Activated CD8-positive, alpha-beta T cell treated with anti-CD3 and anti-CD28 coated beads, Interleukin-2, amount 10 ng/mL, durations not matched to agents 7 days and 5 days (primary cell): ENCODE measurements at regions not wholly inside any gene's neighbourhood (a gene's known extent, or its start where the extent isn't known, plus 50 kb on each side); places are given as distances from the start of the nearest gene placed in this dataset.
"Not testable (repeated sequence)": the region's sequence is repeated elsewhere in the genome, so short reads cannot be mapped to it uniquely, and the experiment has no call there.

Experiments used
- ATAC-seq: fragments of 150-1000 bp; cut with Tn5 transposase; one replicate; pipeline ENCODE4 v1.10.0; 2021; ENCODE audit warnings: moderate library complexity
- CTCF ChIA-PET: fragments of 350-600 bp; sonication (Branson Sonifier 250); formaldehyde crosslinking; loops from one replicate; lab custom pipeline; 2021; ENCODE audit warnings: antibody characterized with exemption; lab: Charles Lee
- POLR2A ChIA-PET: fragments of 350-600 bp; sonication (Branson Sonifier 250); formaldehyde crosslinking; loops from one replicate; lab custom pipeline; 2021; ENCODE audit warnings: antibody characterized with exemption; lab: Charles Lee
- DNase-seq: peaks from one replicate; pipeline ENCODE4 v3.0.0-alpha.2; 2020
- H3K27ac Mint-ChIP-seq: one replicate; pipeline ENCODE4 v1.8.0; 2021; ENCODE audit warnings: mild to moderate bottlenecking, mixed read lengths
- H3K27me3 Mint-ChIP-seq: one replicate; pipeline ENCODE4 v1.8.0; 2021; ENCODE audit warnings: low read depth, mixed read lengths
- H3K36me3 Mint-ChIP-seq: one replicate; pipeline ENCODE4 v1.8.0; 2021; ENCODE audit warnings: low read depth, mixed read lengths
- H3K4me1 Mint-ChIP-seq: one replicate; pipeline ENCODE4 v1.8.0; 2021; ENCODE audit warnings: low read depth, mixed read lengths
- H3K4me3 Mint-ChIP-seq: one replicate; pipeline ENCODE4 v1.8.0; 2021; ENCODE audit warnings: mild to moderate bottlenecking, mixed read lengths
- H3K9me3 Mint-ChIP-seq: one replicate; pipeline ENCODE4 v1.8.0; 2022; ENCODE audit warnings: mixed read lengths; ENCODE audit not compliant: insufficient read depth

- H3K4me1 Mint-ChIP-seq, POLR2A ChIA-PET, H3K27me3 Mint-ChIP-seq, H3K9me3 Mint-ChIP-seq, ATAC-seq, H3K36me3 Mint-ChIP-seq, H3K27ac Mint-ChIP-seq, CTCF ChIA-PET, DNase-seq, H3K4me3 Mint-ChIP-seq: not testable (repeated sequence)
Observed at GRCh38 chr14:40216408-40216807, 784.2 kb upstream of the FBXO33 start.

GRCh38 chr14:40213701-40214100 is 781.5 kb upstream of the FBXO33 start:
- peaks cover 8% of the 10 kb centered on the region for H3K9me3 Mint-ChIP-seq
- POLR2A ChIA-PET: no interaction called here
- no peak overlapping the region for H3K4me3 Mint-ChIP-seq
- H3K36me3 Mint-ChIP-seq: no peaks in the 10 kb centered on the region
- CTCF ChIA-PET: no interaction called here
- ATAC-seq (no peak), DNase-seq (no peak)
- no peaks in the 10 kb centered on the region for H3K27me3 Mint-ChIP-seq
- H3K4me1 Mint-ChIP-seq: no peaks in the 10 kb centered on the region
- H3K27ac Mint-ChIP-seq: no peak overlapping the region

- ATAC-seq (no peak), DNase-seq (no peak)
- Mint-ChIP-seq H3K4me3 (no peak overlapping the region), H3K36me3 (no peaks in the 10 kb centered on the region), H3K27me3 (no peaks in the 10 kb centered on the region), H3K9me3 (no peaks in the 10 kb centered on the region), H3K27ac (no peak overlapping the region), H3K4me1 (no peaks in the 10 kb centered on the region)
- ChIA-PET CTCF (no interaction called here), POLR2A (no interaction called here)
Observed at GRCh38 chr14:40204441-40205175, 772.4 kb upstream of the FBXO33 start.

GRCh38 chr14:40199101-40199500 is 766.9 kb upstream of the FBXO33 start:
- H3K27me3 Mint-ChIP-seq: no peaks in the 10 kb centered on the region
- POLR2A ChIA-PET: no interaction called here
- H3K4me3 Mint-ChIP-seq: no peak overlapping the region
- CTCF ChIA-PET: no interaction called here
- no peaks in the 10 kb centered on the region for H3K9me3 Mint-ChIP-seq
- ATAC-seq (no peak), DNase-seq (no peak)
- H3K27ac Mint-ChIP-seq: no peak overlapping the region
- no peaks in the 10 kb centered on the region for H3K4me1 Mint-ChIP-seq
- H3K36me3 Mint-ChIP-seq: no peaks in the 10 kb centered on the region

- CTCF ChIA-PET: no interaction called here
- Mint-ChIP-seq H3K4me3 (no peak overlapping the region), H3K9me3 (no peaks in the 10 kb centered on the region), H3K4me1 (no peaks in the 10 kb centered on the region), H3K27me3 (no peaks in the 10 kb centered on the region), H3K36me3 (no peaks in the 10 kb centered on the region), H3K27ac (no peak overlapping the region)
- POLR2A ChIA-PET: no interaction called here
- ATAC-seq (no peak), DNase-seq (no peak)
Observed at GRCh38 chr14:40197344-40197743, 765.1 kb upstream of the FBXO33 start.

GRCh38 chr14:40188006-40188405 is 755.8 kb upstream of the FBXO33 start:
- Mint-ChIP-seq H3K27me3 (no peaks in the 10 kb centered on the region), H3K4me1 (no peaks in the 10 kb centered on the region), H3K27ac (no peak overlapping the region), H3K4me3 (no peak overlapping the region), H3K36me3 (no peaks in the 10 kb centered on the region), H3K9me3 (peaks cover 5% of the 10 kb centered on the region)
- DNase-seq (no peak), ATAC-seq (no peak)
- CTCF ChIA-PET: no interaction called here
- POLR2A ChIA-PET: no interaction called here

- POLR2A ChIA-PET: no interaction called here
- no peaks in the 10 kb centered on the region for H3K27me3 Mint-ChIP-seq
- no peak for ATAC-seq
- H3K27ac Mint-ChIP-seq: no peak overlapping the region
- H3K4me1 Mint-ChIP-seq: no peaks in the 10 kb centered on the region
- H3K36me3 Mint-ChIP-seq: no peaks in the 10 kb centered on the region
- no peak overlapping the region for H3K4me3 Mint-ChIP-seq
- peaks cover 12% of the 10 kb centered on the region for H3K9me3 Mint-ChIP-seq
- no peak for DNase-seq
- CTCF ChIA-PET: no interaction called here
Observed at GRCh38 chr14:40164083-40164482, 731.9 kb upstream of the FBXO33 start.

GRCh38 chr14:40139657-40140056 is 707.4 kb upstream of the FBXO33 start:
- CTCF ChIA-PET: no interaction called here
- Mint-ChIP-seq H3K27me3 (no peaks in the 10 kb centered on the region), H3K27ac (no peak overlapping the region), H3K4me3 (no peak overlapping the region), H3K9me3 (peaks cover 6% of the 10 kb centered on the region), H3K36me3 (no peaks in the 10 kb centered on the region), H3K4me1 (no peaks in the 10 kb centered on the region)
- DNase-seq: no peak
- POLR2A ChIA-PET: no interaction called here
- ATAC-seq: no peak

- Mint-ChIP-seq H3K27me3 (no peaks in the 10 kb centered on the region), H3K4me1 (no peaks in the 10 kb centered on the region), H3K4me3 (no peak overlapping the region), H3K27ac (no peak overlapping the region), H3K9me3 (peaks cover 14% of the 10 kb centered on the region), H3K36me3 (no peaks in the 10 kb centered on the region)
- DNase-seq (no peak), ATAC-seq (no peak)
- ChIA-PET CTCF (no interaction called here), POLR2A (no interaction called here)
Observed at GRCh38 chr14:40133463-40133862, 701.2 kb upstream of the FBXO33 start.

- ChIA-PET CTCF (no interaction called here), POLR2A (no interaction called here)
- DNase-seq: no peak
- Mint-ChIP-seq H3K9me3 (peaks cover 14% of the 10 kb centered on the region), H3K36me3 (no peaks in the 10 kb centered on the region), H3K4me3 (no peak overlapping the region), H3K27ac (no peak overlapping the region), H3K4me1 (no peaks in the 10 kb centered on the region), H3K27me3 (no peaks in the 10 kb centered on the region)
- no peak for ATAC-seq
Observed at GRCh38 chr14:40129159-40129558, 696.9 kb upstream of the FBXO33 start.

GRCh38 chr14:40123816-40124215 is 691.6 kb upstream of the FBXO33 start:
- ChIA-PET POLR2A (no interaction called here), CTCF (interaction anchor here (1.2 kb wide), 1 partner anchor 49 kb away, joined by 4 read pairs; no protein-coding TSS in a partner anchor)
- H3K9me3 Mint-ChIP-seq: peaks cover 2% of the 10 kb centered on the region
- no peak overlapping the region for H3K27ac Mint-ChIP-seq
- DNase-seq (no peak), ATAC-seq (no peak)
- no peaks in the 10 kb centered on the region for H3K27me3 Mint-ChIP-seq
- no peaks in the 10 kb centered on the region for H3K36me3 Mint-ChIP-seq
- no peak overlapping the region for H3K4me3 Mint-ChIP-seq
- H3K4me1 Mint-ChIP-seq: no peaks in the 10 kb centered on the region

- ChIA-PET POLR2A (no interaction called here), CTCF (interaction anchor here (1.2 kb wide), 1 partner anchor 50 kb away, joined by 4 read pairs; no protein-coding TSS in a partner anchor)
- DNase-seq (no peak), ATAC-seq (no peak)
- H3K4me1 Mint-ChIP-seq: no peaks in the 10 kb centered on the region
- no peaks in the 10 kb centered on the region for H3K36me3 Mint-ChIP-seq
- H3K9me3 Mint-ChIP-seq: no peaks in the 10 kb centered on the region
- H3K27me3 Mint-ChIP-seq: no peaks in the 10 kb centered on the region
- no peak overlapping the region for H3K27ac Mint-ChIP-seq
- H3K4me3 Mint-ChIP-seq: no peak overlapping the region
Observed at GRCh38 chr14:40122968-40123648, 690.9 kb upstream of the FBXO33 start.
